Hepatocyte (in vitro differentiated cells): ENCODE measurements at regions not wholly inside any gene's neighbourhood (a gene's known extent, or its start where the extent isn't known, plus 50 kb on each side); places are given as distances from the start of the nearest gene placed in this dataset.

Source experiments
- DNase-seq: peaks from one replicate; pipeline ENCODE4 v3.0.0-alpha.2; 2016; ENCODE audit warnings: low spot score
- H2AFZ ChIP-seq: fragments of 200-600 bp; sonication (generic); 2 replicates; pipeline ENCODE4 v1.6.0; 2016; ENCODE audit warnings: antibody characterized with exemption, mild to moderate bottlenecking
- H3K27ac ChIP-seq: fragments of 200-600 bp; sonication (generic); 2 replicates; pipeline ENCODE4 v1.5.1; 2016; ENCODE audit warnings: mild to moderate bottlenecking
- H3K27me3 ChIP-seq: fragments of 200-600 bp; sonication (generic); 2 replicates; pipeline ENCODE4 v1.6.1; 2016
- H3K36me3 ChIP-seq: fragments of 200-600 bp; sonication (generic); replicated peaks from 2 replicates; pipeline ENCODE4 v1.5.1; 2016; ENCODE audit warnings: low read depth; ENCODE audit not compliant: insufficient read depth
- H3K4me1 ChIP-seq: fragments of 200-600 bp; sonication (generic); 2 replicates; pipeline ENCODE4 v1.5.1; 2016; ENCODE audit warnings: mild to moderate bottlenecking, moderate library complexity; ENCODE audit not compliant: insufficient read depth
- H3K4me2 ChIP-seq: fragments of 200-600 bp; sonication (generic); 2 replicates; pipeline ENCODE4 v1.6.0; 2016
- H3K4me3 ChIP-seq: fragments of 200-600 bp; sonication (generic); 2 replicates; pipeline ENCODE4 v1.5.1; 2016; ENCODE audit warnings: mild to moderate bottlenecking
- H3K79me2 ChIP-seq: fragments of 200-600 bp; sonication (generic); 2 replicates; pipeline ENCODE4 v1.6.0; 2017; ENCODE audit warnings: mild to moderate bottlenecking
- H3K9me2 ChIP-seq: fragments of 200-600 bp; sonication (generic); replicated peaks from 2 replicates; pipeline ENCODE4 v1.6.0; 2017; ENCODE audit warnings: mild to moderate bottlenecking; ENCODE audit not compliant: insufficient read depth
- H3K9me3 ChIP-seq: fragments of 200-600 bp; sonication (generic); 2 replicates; pipeline ENCODE4 v1.5.1; 2016; ENCODE audit warnings: low read depth, mild to moderate bottlenecking
- H4K20me1 ChIP-seq: fragments of 200-600 bp; sonication (generic); 2 replicates; pipeline ENCODE4 v1.6.0; 2016; ENCODE audit warnings: mild to moderate bottlenecking; ENCODE audit not compliant: insufficient read depth, poor library complexity, severe bottlenecking
- EZH2 ChIP-seq: fragments of 200-600 bp; sonication (generic); IDR thresholded peaks from 2 replicates; pipeline ENCODE4 v1.6.1; 2016; ENCODE audit warnings: antibody characterized with exemption, mild to moderate bottlenecking, borderline replicate concordance
- EZH2phosphoT487 ChIP-seq: fragments of 200-600 bp; sonication (generic); IDR thresholded peaks from one replicate; pipeline ENCODE4 v1.6.1; 2018; ENCODE audit warnings: antibody characterized with exemption, mild to moderate bottlenecking, low read depth, moderate library complexity; ENCODE audit not compliant: unreplicated experiment, severe bottlenecking
- WGBS: methylation state at CpG from one replicate; pipeline ENCODE4 v1.1.6; 2016; ENCODE audit warnings: low lambda C conversion rate; ENCODE audit errors: missing lambda C conversion rate; 5-methylcytosine and 5-hydroxymethylcytosine counted together
- TF ChIP-seq, protein P1 (sequence below): fragments of 200-600 bp; sonication (generic); IDR thresholded peaks from 2 replicates; pipeline ENCODE4 v1.5.1; 2016; ENCODE audit warnings: antibody characterized with exemption, mild to moderate bottlenecking; ENCODE audit not compliant: poor library complexity

DNA sequence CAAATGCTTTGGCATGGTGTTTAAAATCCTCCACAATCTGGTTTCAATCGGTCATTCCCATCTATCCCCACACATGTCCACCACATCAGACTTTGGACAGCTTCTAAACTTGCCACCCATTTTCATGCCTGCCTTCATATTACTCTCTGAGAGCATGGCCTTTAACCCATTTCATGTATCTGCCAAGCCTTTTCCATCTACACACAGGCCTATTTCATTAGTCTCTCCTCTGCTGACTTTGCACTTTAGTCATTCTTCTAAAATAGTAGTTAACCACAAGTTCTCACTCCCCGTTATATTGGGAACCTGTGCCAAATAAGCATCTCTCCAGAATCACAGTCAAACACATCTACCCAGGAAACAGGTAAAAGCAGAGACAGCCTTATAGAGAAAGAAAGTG lies 142.2 kb downstream of the MZT1 start:
- no peak overlapping the region for H2AFZ ChIP-seq
- H3K27me3 ChIP-seq, result no peaks in the 10 kb centered on the region
- H3K4me3 ChIP-seq, result no peak overlapping the region
- H3K27ac ChIP-seq, result no peak overlapping the region
- no peaks in the 10 kb centered on the region for H3K79me2 ChIP-seq
- TF ChIP-seq, protein P1, sequence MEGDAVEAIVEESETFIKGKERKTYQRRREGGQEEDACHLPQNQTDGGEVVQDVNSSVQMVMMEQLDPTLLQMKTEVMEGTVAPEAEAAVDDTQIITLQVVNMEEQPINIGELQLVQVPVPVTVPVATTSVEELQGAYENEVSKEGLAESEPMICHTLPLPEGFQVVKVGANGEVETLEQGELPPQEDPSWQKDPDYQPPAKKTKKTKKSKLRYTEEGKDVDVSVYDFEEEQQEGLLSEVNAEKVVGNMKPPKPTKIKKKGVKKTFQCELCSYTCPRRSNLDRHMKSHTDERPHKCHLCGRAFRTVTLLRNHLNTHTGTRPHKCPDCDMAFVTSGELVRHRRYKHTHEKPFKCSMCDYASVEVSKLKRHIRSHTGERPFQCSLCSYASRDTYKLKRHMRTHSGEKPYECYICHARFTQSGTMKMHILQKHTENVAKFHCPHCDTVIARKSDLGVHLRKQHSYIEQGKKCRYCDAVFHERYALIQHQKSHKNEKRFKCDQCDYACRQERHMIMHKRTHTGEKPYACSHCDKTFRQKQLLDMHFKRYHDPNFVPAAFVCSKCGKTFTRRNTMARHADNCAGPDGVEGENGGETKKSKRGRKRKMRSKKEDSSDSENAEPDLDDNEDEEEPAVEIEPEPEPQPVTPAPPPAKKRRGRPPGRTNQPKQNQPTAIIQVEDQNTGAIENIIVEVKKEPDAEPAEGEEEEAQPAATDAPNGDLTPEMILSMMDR, result no peak
- TF ChIP-seq EZH2, result no peak
- TF ChIP-seq EZH2phosphoT487, result no peak
- H3K4me1 ChIP-seq, result no peaks in the 10 kb centered on the region
- H3K4me2 ChIP-seq, result no peak overlapping the region
- no peaks in the 10 kb centered on the region for H3K9me3 ChIP-seq
- no peaks in the 10 kb centered on the region for H4K20me1 ChIP-seq
- no peak for DNase-seq
- WGBS, result 90% methylated on average over 2 of the region's 2 CpGs
- no peaks in the 10 kb centered on the region for H3K36me3 ChIP-seq
- no peaks in the 10 kb centered on the region for H3K9me2 ChIP-seq

GRCh38 chr13:72571191-72571590 lies 156.2 kb downstream of the MZT1 start:
- H3K4me1 ChIP-seq, result no peaks in the 10 kb centered on the region
- H3K27me3 ChIP-seq, result no peaks in the 10 kb centered on the region
- H3K36me3 ChIP-seq, result no peaks in the 10 kb centered on the region
- H3K4me3 ChIP-seq, result no peak overlapping the region
- H3K9me3 ChIP-seq, result no peaks in the 10 kb centered on the region
- 58% methylated on average over 2 of the region's 2 CpGs for WGBS
- no peaks in the 10 kb centered on the region for H4K20me1 ChIP-seq
- no peak overlapping the region for H3K4me2 ChIP-seq
- no peak overlapping the region for H3K27ac ChIP-seq
- H3K79me2 ChIP-seq, result no peaks in the 10 kb centered on the region
- no peak overlapping the region for H2AFZ ChIP-seq
- DNase-seq, result no peak
- no peaks in the 10 kb centered on the region for H3K9me2 ChIP-seq
- TF ChIP-seq EZH2 (no peak), EZH2phosphoT487 (no peak)
- TF ChIP-seq, protein P1, result no peak

DNA sequence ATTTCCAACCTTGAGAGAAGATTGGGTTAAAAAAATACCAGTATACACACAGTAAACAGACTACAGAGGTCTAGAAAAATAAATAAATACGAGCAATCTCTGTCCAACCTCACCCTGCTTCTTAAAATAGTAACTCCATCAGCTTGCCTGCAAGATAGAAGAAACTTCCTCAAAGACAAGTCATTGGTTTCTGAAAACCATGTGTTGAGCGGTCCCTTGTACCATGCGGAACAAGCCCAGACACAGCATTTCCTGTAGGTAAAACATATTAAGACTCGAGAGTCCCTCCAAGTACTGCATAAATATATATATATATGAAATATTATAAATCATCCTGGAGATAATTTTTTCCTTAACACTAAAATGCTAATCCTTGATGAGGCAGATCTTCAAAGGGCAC lies 157.4 kb downstream of the MZT1 start:
- H3K9me3 ChIP-seq, result no peaks in the 10 kb centered on the region
- H3K4me2 ChIP-seq, result no peak overlapping the region
- H3K4me1 ChIP-seq, result no peaks in the 10 kb centered on the region
- no peaks in the 10 kb centered on the region for H3K9me2 ChIP-seq
- no peak for TF ChIP-seq EZH2phosphoT487
- TF ChIP-seq, protein P1, result no peak
- no peak for TF ChIP-seq EZH2
- WGBS, result 82% methylated on average over 4 of the region's 4 CpGs
- no peaks in the 10 kb centered on the region for H3K36me3 ChIP-seq
- H2AFZ ChIP-seq, result no peak overlapping the region
- H3K4me3 ChIP-seq, result no peak overlapping the region
- no peak for DNase-seq
- H3K27ac ChIP-seq, result no peak overlapping the region
- no peaks in the 10 kb centered on the region for H3K27me3 ChIP-seq
- H3K79me2 ChIP-seq, result no peaks in the 10 kb centered on the region
- H4K20me1 ChIP-seq, result no peaks in the 10 kb centered on the region

DNA sequence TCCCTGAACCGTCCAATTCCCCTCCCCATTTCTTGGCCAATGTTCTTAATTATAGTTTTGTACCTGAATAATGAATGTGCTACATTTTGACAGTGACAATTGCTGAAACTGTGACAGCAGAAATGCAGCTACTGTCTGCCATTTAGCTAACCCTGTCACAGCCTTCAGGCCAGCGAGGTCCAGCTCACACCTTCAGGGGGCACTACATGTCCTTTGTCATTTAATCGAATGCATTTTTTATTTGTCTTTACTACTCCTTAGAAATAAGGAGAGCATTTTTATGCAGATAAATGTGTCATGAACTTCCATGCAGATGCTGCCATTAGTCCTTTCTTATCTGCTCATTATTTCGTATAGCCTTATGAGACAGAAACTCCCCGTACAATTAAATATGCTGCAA lies 159.9 kb downstream of the MZT1 start:
- no peak for DNase-seq
- Histone ChIP-seq H2AFZ (no peak overlapping the region), H3K9me3 (no peaks in the 10 kb centered on the region), H3K4me2 (no peak overlapping the region), H3K36me3 (no peaks in the 10 kb centered on the region), H3K4me1 (no peaks in the 10 kb centered on the region), H3K4me3 (no peak overlapping the region), H3K27me3 (no peaks in the 10 kb centered on the region), H3K79me2 (no peaks in the 10 kb centered on the region), H3K27ac (no peak overlapping the region), H4K20me1 (no peaks in the 10 kb centered on the region), H3K9me2 (no peaks in the 10 kb centered on the region)
- WGBS, result 73% methylated on average over 5 of the region's 5 CpGs
- TF ChIP-seq EZH2phosphoT487 (no peak), EZH2 (no peak)
- TF ChIP-seq, protein P1, result no peak
